ENCODE measurements at regions not wholly inside any gene's neighbourhood (a gene's known extent, or its start where the extent isn't known, plus 50 kb on each side); places are given as distances from the start of the nearest gene placed in this dataset.

GRCh38 chr1:221902961-221903360, 161.1 kb upstream of the DUSP10 start:
- DNase-seq = no peak
- Histone ChIP-seq H3K27ac (ENCODE audit: low read length) (no peak overlapping the region), H2AFZ (ENCODE audit: low read length) (no peak overlapping the region), H4K20me1 (ENCODE audit: insufficient read depth, low read depth, low read length) (no peaks in the 10 kb centered on the region), H3K9me2 (replicated peaks; ENCODE audit: insufficient read depth, low read length) (no peaks in the 10 kb centered on the region), H3K4me2 (ENCODE audit: low read depth, low read length, poor library complexity, severe bottlenecking) (no peak overlapping the region), H3K9ac (ENCODE audit: low read length) (no peak overlapping the region), H3K4me3 (ENCODE audit: low read length) (no peak overlapping the region), H3K27me3 (ENCODE audit: low read length) (no peaks in the 10 kb centered on the region), H3K36me3 (ENCODE audit: insufficient read depth, low read length) (no peaks in the 10 kb centered on the region), H3K9me3 (ENCODE audit: low read length) (no peaks in the 10 kb centered on the region), H3K79me2 (ENCODE audit: low read length) (no peaks in the 10 kb centered on the region), H3K4me1 (ENCODE audit: low read length) (no peaks in the 10 kb centered on the region)

GRCh38 chr1:221900678-221901077, 158.8 kb upstream of the DUSP10 start:
- no peak for DNase-seq
- Histone ChIP-seq H2AFZ (ENCODE audit: low read length) (no peak overlapping the region), H3K9ac (ENCODE audit: low read length) (no peak overlapping the region), H3K27ac (ENCODE audit: low read length) (no peak overlapping the region), H3K27me3 (ENCODE audit: low read length) (no peaks in the 10 kb centered on the region), H3K4me1 (ENCODE audit: low read length) (no peaks in the 10 kb centered on the region), H3K79me2 (ENCODE audit: low read length) (no peaks in the 10 kb centered on the region), H3K9me2 (replicated peaks; ENCODE audit: insufficient read depth, low read length) (no peaks in the 10 kb centered on the region), H3K4me3 (ENCODE audit: low read length) (no peak overlapping the region), H3K9me3 (ENCODE audit: low read length) (no peaks in the 10 kb centered on the region), H3K4me2 (ENCODE audit: low read depth, low read length, poor library complexity, severe bottlenecking) (no peak overlapping the region), H4K20me1 (ENCODE audit: insufficient read depth, low read depth, low read length) (no peaks in the 10 kb centered on the region), H3K36me3 (ENCODE audit: insufficient read depth, low read length) (no peaks in the 10 kb centered on the region)

GRCh38 chr1:221897321-221897721, 155.4 kb upstream of the DUSP10 start:
- no peaks in the 10 kb centered on the region for H3K4me1 ChIP-seq (ENCODE audit: low read length)
- H3K9ac ChIP-seq (ENCODE audit: low read length) = no peak overlapping the region
- H3K79me2 ChIP-seq (ENCODE audit: low read length) = no peaks in the 10 kb centered on the region
- H3K4me3 ChIP-seq (ENCODE audit: low read length) = no peak overlapping the region
- no peaks in the 10 kb centered on the region for H3K27me3 ChIP-seq (ENCODE audit: low read length)
- H4K20me1 ChIP-seq (ENCODE audit: insufficient read depth, low read depth, low read length) = no peaks in the 10 kb centered on the region
- no peaks in the 10 kb centered on the region for H3K9me3 ChIP-seq (ENCODE audit: low read length)
- DNase-seq = no peak
- H3K4me2 ChIP-seq (ENCODE audit: low read depth, low read length, poor library complexity, severe bottlenecking) = no peak overlapping the region
- H3K36me3 ChIP-seq (ENCODE audit: insufficient read depth, low read length) = no peaks in the 10 kb centered on the region
- H3K27ac ChIP-seq (ENCODE audit: low read length) = no peak overlapping the region
- no peak overlapping the region for H2AFZ ChIP-seq (ENCODE audit: low read length)
- H3K9me2 ChIP-seq (replicated peaks; ENCODE audit: insufficient read depth, low read length) = no peaks in the 10 kb centered on the region

GRCh38 chr1:221892301-221892830, 150.5 kb upstream of the DUSP10 start:
- H3K9ac ChIP-seq (ENCODE audit: low read length) = no peak overlapping the region
- H3K79me2 ChIP-seq (ENCODE audit: low read length) = no peaks in the 10 kb centered on the region

GRCh38 chr1:221891708-221892107, 149.8 kb upstream of the DUSP10 start:
- Histone ChIP-seq H2AFZ (ENCODE audit: low read length) (no peak overlapping the region), H3K9me3 (ENCODE audit: low read length) (no peaks in the 10 kb centered on the region), H3K27me3 (ENCODE audit: low read length) (no peaks in the 10 kb centered on the region), H3K36me3 (ENCODE audit: insufficient read depth, low read length) (no peaks in the 10 kb centered on the region), H3K4me3 (ENCODE audit: low read length) (no peak overlapping the region), H3K4me2 (ENCODE audit: low read depth, low read length, poor library complexity, severe bottlenecking) (no peak overlapping the region), H3K9me2 (replicated peaks; ENCODE audit: insufficient read depth, low read length) (no peaks in the 10 kb centered on the region), H4K20me1 (ENCODE audit: insufficient read depth, low read depth, low read length) (no peaks in the 10 kb centered on the region), H3K4me1 (ENCODE audit: low read length) (no peaks in the 10 kb centered on the region), H3K27ac (ENCODE audit: low read length) (no peak overlapping the region), H3K9ac (ENCODE audit: low read length) (no peak overlapping the region), H3K79me2 (ENCODE audit: low read length) (no peaks in the 10 kb centered on the region)
- DNase-seq = no peak

More at GRCh38 chr1:221892301-221892830, 150.5 kb upstream of the DUSP10 start:
- no peaks in the 10 kb centered on the region for H4K20me1 ChIP-seq (ENCODE audit: insufficient read depth, low read depth, low read length)
- H3K27ac ChIP-seq (ENCODE audit: low read length) = no peak overlapping the region
- no peak for DNase-seq
- no peaks in the 10 kb centered on the region for H3K9me2 ChIP-seq (replicated peaks; ENCODE audit: insufficient read depth, low read length)
- H3K27me3 ChIP-seq (ENCODE audit: low read length) = no peaks in the 10 kb centered on the region
- H2AFZ ChIP-seq (ENCODE audit: low read length) = no peak overlapping the region
- H3K36me3 ChIP-seq (ENCODE audit: insufficient read depth, low read length) = no peaks in the 10 kb centered on the region
- no peak overlapping the region for H3K4me2 ChIP-seq (ENCODE audit: low read depth, low read length, poor library complexity, severe bottlenecking)
- H3K4me1 ChIP-seq (ENCODE audit: low read length) = no peaks in the 10 kb centered on the region
- H3K9me3 ChIP-seq (ENCODE audit: low read length) = no peaks in the 10 kb centered on the region
- H3K4me3 ChIP-seq (ENCODE audit: low read length) = no peak overlapping the region

- Histone ChIP-seq H4K20me1 (ENCODE audit: insufficient read depth, low read depth, low read length) (no peaks in the 10 kb centered on the region), H3K27ac (ENCODE audit: low read length) (no peak overlapping the region), H3K9me2 (replicated peaks; ENCODE audit: insufficient read depth, low read length) (no peaks in the 10 kb centered on the region), H3K36me3 (ENCODE audit: insufficient read depth, low read length) (no peaks in the 10 kb centered on the region), H3K4me2 (ENCODE audit: low read depth, low read length, poor library complexity, severe bottlenecking) (no peak overlapping the region), H2AFZ (ENCODE audit: low read length) (no peak overlapping the region), H3K9ac (ENCODE audit: low read length) (no peak overlapping the region), H3K9me3 (ENCODE audit: low read length) (no peaks in the 10 kb centered on the region), H3K79me2 (ENCODE audit: low read length) (no peaks in the 10 kb centered on the region), H3K4me1 (ENCODE audit: low read length) (no peaks in the 10 kb centered on the region), H3K4me3 (ENCODE audit: low read length) (no peak overlapping the region), H3K27me3 (ENCODE audit: low read length) (no peaks in the 10 kb centered on the region)
- no peak for DNase-seq
Measured at GRCh38 chr1:221888801-221889200, 146.9 kb upstream of the DUSP10 start.

- Histone ChIP-seq H3K9ac (ENCODE audit: low read length) (no peak overlapping the region), H3K36me3 (ENCODE audit: insufficient read depth, low read length) (no peaks in the 10 kb centered on the region), H3K4me1 (ENCODE audit: low read length) (no peaks in the 10 kb centered on the region), H3K4me2 (ENCODE audit: low read depth, low read length, poor library complexity, severe bottlenecking) (no peak overlapping the region), H3K9me3 (ENCODE audit: low read length) (no peaks in the 10 kb centered on the region), H3K4me3 (ENCODE audit: low read length) (no peak overlapping the region), H3K9me2 (replicated peaks; ENCODE audit: insufficient read depth, low read length) (no peaks in the 10 kb centered on the region), H3K27me3 (ENCODE audit: low read length) (no peaks in the 10 kb centered on the region), H4K20me1 (ENCODE audit: insufficient read depth, low read depth, low read length) (no peaks in the 10 kb centered on the region), H3K79me2 (ENCODE audit: low read length) (no peaks in the 10 kb centered on the region), H2AFZ (ENCODE audit: low read length) (no peak overlapping the region), H3K27ac (ENCODE audit: low read length) (no peak overlapping the region)
- no peak for DNase-seq
Measured at GRCh38 chr1:221888218-221888617, 146.3 kb upstream of the DUSP10 start.

- no peak overlapping the region for H3K9ac ChIP-seq (ENCODE audit: low read length)
- H3K4me1 ChIP-seq (ENCODE audit: low read length) = no peaks in the 10 kb centered on the region
- no peak overlapping the region for H2AFZ ChIP-seq (ENCODE audit: low read length)
- no peaks in the 10 kb centered on the region for H3K9me3 ChIP-seq (ENCODE audit: low read length)
- H3K4me2 ChIP-seq (ENCODE audit: low read depth, low read length, poor library complexity, severe bottlenecking) = no peak overlapping the region
- no peak overlapping the region for H3K27ac ChIP-seq (ENCODE audit: low read length)
- H3K4me3 ChIP-seq (ENCODE audit: low read length) = no peak overlapping the region
- no peaks in the 10 kb centered on the region for H4K20me1 ChIP-seq (ENCODE audit: insufficient read depth, low read depth, low read length)
- no peaks in the 10 kb centered on the region for H3K27me3 ChIP-seq (ENCODE audit: low read length)
- H3K36me3 ChIP-seq (ENCODE audit: insufficient read depth, low read length) = no peaks in the 10 kb centered on the region
- H3K79me2 ChIP-seq (ENCODE audit: low read length) = no peaks in the 10 kb centered on the region
- H3K9me2 ChIP-seq (replicated peaks; ENCODE audit: insufficient read depth, low read length) = no peaks in the 10 kb centered on the region
- DNase-seq = no peak
Measured at GRCh38 chr1:221887758-221888157, 145.9 kb upstream of the DUSP10 start.

- Histone ChIP-seq H2AFZ (ENCODE audit: low read length) (no peak overlapping the region), H3K9me3 (ENCODE audit: low read length) (no peaks in the 10 kb centered on the region), H4K20me1 (ENCODE audit: insufficient read depth, low read depth, low read length) (no peaks in the 10 kb centered on the region), H3K27me3 (ENCODE audit: low read length) (no peaks in the 10 kb centered on the region), H3K4me2 (ENCODE audit: low read depth, low read length, poor library complexity, severe bottlenecking) (no peak overlapping the region), H3K27ac (ENCODE audit: low read length) (no peak overlapping the region), H3K79me2 (ENCODE audit: low read length) (no peaks in the 10 kb centered on the region), H3K4me3 (ENCODE audit: low read length) (no peak overlapping the region), H3K36me3 (ENCODE audit: insufficient read depth, low read length) (no peaks in the 10 kb centered on the region), H3K9me2 (replicated peaks; ENCODE audit: insufficient read depth, low read length) (no peaks in the 10 kb centered on the region), H3K4me1 (ENCODE audit: low read length) (no peaks in the 10 kb centered on the region), H3K9ac (ENCODE audit: low read length) (no peak overlapping the region)
- DNase-seq = no peak
Measured at GRCh38 chr1:221887415-221887746, 145.5 kb upstream of the DUSP10 start.

Data from Karpas-422 (cell line).